GM23338 (cell line): ENCODE measurements at regions not wholly inside any gene's neighbourhood (a gene's known extent, or its start where the extent isn't known, plus 50 kb on each side); places are given as distances from the start of the nearest gene placed in this dataset.

Experiments
- CREB1 ChIP-seq: fragments of 250-450 bp; sonication (Bioruptor Pico); IDR thresholded peaks from 2 replicates; pipeline ENCODE4 v1.5.0; 2020; ENCODE audit warnings: low read depth, mild to moderate bottlenecking, moderate library complexity
- CTCF ChIP-seq, 2 experiments: fragments of 200-600 bp in 1 of 2; sonication (generic) in 1 of 2; conservative IDR thresholded peaks; 2 replicates each; pipeline versions ENCODE4 v1.5.1 to v1.6.1; 2016 to 2017; ENCODE audit warnings: antibody characterized with exemption in 2 of 2, low read depth in 2 of 2, mild to moderate bottlenecking in 2 of 2, moderate library complexity in 1 of 2
- EZH2 ChIP-seq: fragments of 200-600 bp; sonication (generic); IDR thresholded peaks from one replicate; pipeline ENCODE4 v1.8.0; 2017; ENCODE audit warnings: antibody characterized with exemption, mild to moderate bottlenecking, low read depth; ENCODE audit not compliant: unreplicated experiment

DNA sequence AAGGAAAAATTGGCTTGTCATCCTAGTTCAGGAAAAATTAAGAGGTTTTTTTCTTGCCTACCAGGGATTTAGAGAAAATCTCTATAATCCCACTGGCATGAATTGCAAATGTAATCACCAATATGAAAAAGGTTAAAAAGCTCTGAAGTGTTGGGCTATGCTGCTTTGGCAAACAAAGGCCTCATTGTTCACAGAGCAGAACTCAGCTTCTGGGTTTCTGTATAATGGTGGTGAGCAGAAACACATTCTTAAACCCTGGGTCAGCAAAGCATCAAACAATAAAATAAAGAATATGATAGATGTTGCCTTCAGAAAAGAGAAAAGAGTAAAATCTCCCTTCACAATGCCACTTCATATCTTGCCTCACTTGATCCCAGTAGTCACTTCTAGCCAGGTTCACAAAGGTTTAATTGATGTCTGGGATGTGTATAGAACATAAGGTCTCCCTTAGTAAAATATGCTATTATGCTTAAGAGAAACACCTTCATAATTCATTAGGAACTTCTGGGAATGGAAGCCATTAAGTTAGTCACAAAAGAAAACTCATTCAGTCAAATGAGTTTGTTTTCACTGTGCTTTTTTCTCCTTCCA lies 1255.5 kb upstream of the PHF14 start:
- TF ChIP-seq CTCF (conservative IDR thresholded peaks at IDR 0.05; ENCODE audit: low read depth in 2 of 2): no peak
- no peak for TF ChIP-seq CREB1 (CRISPR knock-in tag)
- TF ChIP-seq EZH2: no peak
